ENCODE measurements at regions not wholly inside any gene's neighbourhood (a gene's known extent, or its start where the extent isn't known, plus 50 kb on each side); places are given as distances from the start of the nearest gene placed in this dataset.

DNA sequence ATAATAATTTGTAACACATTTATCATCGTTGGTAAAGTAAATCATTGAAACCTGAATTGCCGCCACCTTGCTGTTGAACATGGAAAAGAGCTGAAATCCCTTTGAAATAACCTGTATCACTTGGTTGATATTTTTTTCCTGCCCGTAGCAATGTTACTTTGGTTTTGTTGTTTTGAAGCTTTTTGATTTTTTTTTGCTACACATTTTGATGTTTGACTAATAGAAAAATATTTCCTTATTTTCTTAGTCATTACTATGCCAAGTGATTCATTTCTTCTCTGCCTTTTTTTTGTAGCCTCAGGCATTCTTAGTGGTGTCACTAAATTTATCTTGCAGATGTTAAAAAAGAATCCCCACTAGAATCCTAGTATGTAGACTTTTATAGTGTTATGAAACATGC lies 235.1 kb upstream of the MEOX2 start:
- no peak overlapping the region for H3K9ac ChIP-seq (ENCODE audit: low read length)
- Mint-ChIP-seq H3K27ac (ENCODE audit: unreplicated experiment) (no peak overlapping the region), H3K9me3 (ENCODE audit: unreplicated experiment) (no peaks in the 10 kb centered on the region), H3K36me3 (ENCODE audit: low read depth, unreplicated experiment) (no peaks in the 10 kb centered on the region), H3K4me3 (ENCODE audit: unreplicated experiment) (no peak overlapping the region), H3K4me1 (ENCODE audit: low read depth, unreplicated experiment) (no peaks in the 10 kb centered on the region), H3K27me3 (ENCODE audit: low read depth, unreplicated experiment) (no peaks in the 10 kb centered on the region)
- peak; percentile 68 for FAIRE-seq
- TF ChIP-seq EZH2 (IDR thresholded peaks at IDR 0.05; ENCODE audit: insufficient read depth, low read length): no peak
- TF ChIP-seq, protein P1, sequence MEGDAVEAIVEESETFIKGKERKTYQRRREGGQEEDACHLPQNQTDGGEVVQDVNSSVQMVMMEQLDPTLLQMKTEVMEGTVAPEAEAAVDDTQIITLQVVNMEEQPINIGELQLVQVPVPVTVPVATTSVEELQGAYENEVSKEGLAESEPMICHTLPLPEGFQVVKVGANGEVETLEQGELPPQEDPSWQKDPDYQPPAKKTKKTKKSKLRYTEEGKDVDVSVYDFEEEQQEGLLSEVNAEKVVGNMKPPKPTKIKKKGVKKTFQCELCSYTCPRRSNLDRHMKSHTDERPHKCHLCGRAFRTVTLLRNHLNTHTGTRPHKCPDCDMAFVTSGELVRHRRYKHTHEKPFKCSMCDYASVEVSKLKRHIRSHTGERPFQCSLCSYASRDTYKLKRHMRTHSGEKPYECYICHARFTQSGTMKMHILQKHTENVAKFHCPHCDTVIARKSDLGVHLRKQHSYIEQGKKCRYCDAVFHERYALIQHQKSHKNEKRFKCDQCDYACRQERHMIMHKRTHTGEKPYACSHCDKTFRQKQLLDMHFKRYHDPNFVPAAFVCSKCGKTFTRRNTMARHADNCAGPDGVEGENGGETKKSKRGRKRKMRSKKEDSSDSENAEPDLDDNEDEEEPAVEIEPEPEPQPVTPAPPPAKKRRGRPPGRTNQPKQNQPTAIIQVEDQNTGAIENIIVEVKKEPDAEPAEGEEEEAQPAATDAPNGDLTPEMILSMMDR (IDR thresholded peaks at IDR 0.05; ENCODE audit: insufficient read depth, low read depth, low read length): no peak
- H3K27ac ChIP-seq (ENCODE audit: low read depth, low read length): no peak overlapping the region
- no peaks in the 10 kb centered on the region for H3K79me2 ChIP-seq (ENCODE audit: insufficient read depth, low read length)
- H3K4me2 ChIP-seq (ENCODE audit: low read length): peak overlapping the region; percentile 54
- H3K9me3 ChIP-seq (ENCODE audit: insufficient read depth, low read depth, low read length): no peaks in the 10 kb centered on the region
- H3K4me1 ChIP-seq (ENCODE audit: insufficient read depth, low read length): peaks cover 10% of the 10 kb centered on the region
- H4K20me1 ChIP-seq (ENCODE audit: insufficient read depth, low read length): no peaks in the 10 kb centered on the region
- peak; percentile 16 for DNase-seq (ENCODE audit: low read depth)
- no peaks in the 10 kb centered on the region for H3K36me3 ChIP-seq (ENCODE audit: insufficient read depth, low read length)
- no peaks in the 10 kb centered on the region for H3K27me3 ChIP-seq (ENCODE audit: insufficient read depth, low read length)
- no peak overlapping the region for H3K4me3 ChIP-seq (ENCODE audit: insufficient read depth, low read depth, low read length)
- H2AFZ ChIP-seq (ENCODE audit: low read depth, low read length): no peak overlapping the region

GRCh38 chr7:15920953-15921352 lies 234.5 kb upstream of the MEOX2 start:
- Mint-ChIP-seq H3K4me1 (ENCODE audit: low read depth, unreplicated experiment) (no peaks in the 10 kb centered on the region), H3K27ac (ENCODE audit: unreplicated experiment) (no peak overlapping the region)
- no peak for FAIRE-seq

More at GRCh38 chr7:15920953-15921352, 234.5 kb upstream of the MEOX2 start:
- H3K4me3 Mint-ChIP-seq (ENCODE audit: unreplicated experiment): no peak overlapping the region
- H3K36me3 Mint-ChIP-seq (ENCODE audit: low read depth, unreplicated experiment): no peaks in the 10 kb centered on the region
- Histone ChIP-seq H3K27me3 (ENCODE audit: insufficient read depth, low read length) (no peaks in the 10 kb centered on the region), H3K27ac (ENCODE audit: low read depth, low read length) (no peak overlapping the region), H4K20me1 (ENCODE audit: insufficient read depth, low read length) (no peaks in the 10 kb centered on the region), H3K4me1 (ENCODE audit: insufficient read depth, low read length) (peaks cover 10% of the 10 kb centered on the region), H3K4me3 (ENCODE audit: insufficient read depth, low read depth, low read length) (no peak overlapping the region), H3K36me3 (ENCODE audit: insufficient read depth, low read length) (no peaks in the 10 kb centered on the region), H3K4me2 (ENCODE audit: low read length) (peak overlapping the region; percentile 54), H2AFZ (ENCODE audit: low read depth, low read length) (no peak overlapping the region), H3K9ac (ENCODE audit: low read length) (no peak overlapping the region), H3K9me3 (ENCODE audit: insufficient read depth, low read depth, low read length) (no peaks in the 10 kb centered on the region), H3K79me2 (ENCODE audit: insufficient read depth, low read length) (no peaks in the 10 kb centered on the region)
- TF ChIP-seq EZH2 (IDR thresholded peaks at IDR 0.05; ENCODE audit: insufficient read depth, low read length): no peak
- TF ChIP-seq, protein P1 (IDR thresholded peaks at IDR 0.05; ENCODE audit: insufficient read depth, low read depth, low read length): no peak
- DNase-seq (ENCODE audit: low read depth): no peak
- no peaks in the 10 kb centered on the region for H3K9me3 Mint-ChIP-seq (ENCODE audit: unreplicated experiment)
- H3K27me3 Mint-ChIP-seq (ENCODE audit: low read depth, unreplicated experiment): no peaks in the 10 kb centered on the region

Data from astrocyte (in vitro differentiated cells and primary cell).